GM18502 (cell line): ENCODE measurements at regions not wholly inside any gene's neighbourhood (a gene's known extent, or its start where the extent isn't known, plus 50 kb on each side); places are given as distances from the start of the nearest gene placed in this dataset.
"Not testable (repeated sequence)": the region's sequence is repeated elsewhere in the genome, so short reads cannot be mapped to it uniquely, and the experiment has no call there.

Experiments
- ATAC-seq: cut with Tn5 transposase; IDR thresholded peaks from one replicate; pipeline ENCODE4 v1.9.1; 2021; ENCODE audit warnings: mild to moderate bottlenecking; ENCODE audit not compliant: unreplicated experiment, poor library complexity

- no peak for ATAC-seq
Observed at GRCh38 chr11:98736833-98737232, 283.9 kb upstream of the CNTN5 start.

GRCh38 chr11:98740321-98740720 lies 280.4 kb upstream of the CNTN5 start:
- no peak for ATAC-seq

GRCh38 chr11:98763446-98763845 lies 257.3 kb upstream of the CNTN5 start:
- ATAC-seq, result not testable (repeated sequence)

GRCh38 chr11:98766903-98767302 lies 253.8 kb upstream of the CNTN5 start:
- no peak for ATAC-seq

- not testable (repeated sequence) for ATAC-seq
Observed at GRCh38 chr11:98770046-98770445, 250.7 kb upstream of the CNTN5 start.

GRCh38 chr11:98771791-98772190 lies 249.0 kb upstream of the CNTN5 start:
- no peak for ATAC-seq

GRCh38 chr11:98772893-98773292 lies 247.9 kb upstream of the CNTN5 start:
- ATAC-seq, result no peak

- no peak for ATAC-seq
Observed at GRCh38 chr11:98793276-98793675, 227.5 kb upstream of the CNTN5 start.

- ATAC-seq, result no peak
Observed at GRCh38 chr11:98798333-98798732, 222.4 kb upstream of the CNTN5 start.

GRCh38 chr11:98800696-98801095 lies 220.1 kb upstream of the CNTN5 start:
- ATAC-seq, result no peak

GRCh38 chr11:98828986-98829708 lies 191.6 kb upstream of the CNTN5 start:
- no peak for ATAC-seq

- no peak for ATAC-seq
Observed at GRCh38 chr11:98829971-98830370, 190.8 kb upstream of the CNTN5 start.

- ATAC-seq, result no peak
Observed at GRCh38 chr11:98834776-98835175, 186.0 kb upstream of the CNTN5 start.

GRCh38 chr11:98835335-98835734 lies 185.4 kb upstream of the CNTN5 start:
- no peak for ATAC-seq

GRCh38 chr11:98836156-98836555 lies 184.6 kb upstream of the CNTN5 start:
- ATAC-seq, result no peak

GRCh38 chr11:98842187-98842586 lies 178.6 kb upstream of the CNTN5 start:
- ATAC-seq, result no peak

- no peak for ATAC-seq
Observed at GRCh38 chr11:98862169-98862568, 158.6 kb upstream of the CNTN5 start.

- no peak for ATAC-seq
Observed at GRCh38 chr11:98871690-98872089, 149.1 kb upstream of the CNTN5 start.

- no peak for ATAC-seq
Observed at GRCh38 chr11:98874050-98874449, 146.7 kb upstream of the CNTN5 start.

- ATAC-seq, result no peak
Observed at GRCh38 chr11:98895936-98896335, 124.8 kb upstream of the CNTN5 start.

GRCh38 chr11:98940913-98941312 lies 79.8 kb upstream of the CNTN5 start:
- no peak for ATAC-seq

- ATAC-seq, result no peak
Observed at GRCh38 chr11:98944461-98944860, 76.3 kb upstream of the CNTN5 start.

GRCh38 chr11:98952107-98952506 lies 68.6 kb upstream of the CNTN5 start:
- ATAC-seq, result no peak
